HG03575 (cell line): ENCODE measurements at regions not wholly inside any gene's neighbourhood (a gene's known extent, or its start where the extent isn't known, plus 50 kb on each side); places are given as distances from the start of the nearest gene placed in this dataset.
"Not testable (repeated sequence)": the region's sequence is repeated elsewhere in the genome, so short reads cannot be mapped to it uniquely, and the experiment has no call there.

Source experiments
- ATAC-seq: cut with Tn5 transposase; IDR thresholded peaks from one replicate; pipeline ENCODE4 v1.9.1; 2021; ENCODE audit not compliant: unreplicated experiment, insufficient number of reproducible peaks, low FRiP score; ENCODE audit errors: extremely low read depth

- no peak for ATAC-seq
These were observed 71.2 kb upstream of the FSIP2 start for GRCh38 chr2:185667452-185667851.

DNA sequence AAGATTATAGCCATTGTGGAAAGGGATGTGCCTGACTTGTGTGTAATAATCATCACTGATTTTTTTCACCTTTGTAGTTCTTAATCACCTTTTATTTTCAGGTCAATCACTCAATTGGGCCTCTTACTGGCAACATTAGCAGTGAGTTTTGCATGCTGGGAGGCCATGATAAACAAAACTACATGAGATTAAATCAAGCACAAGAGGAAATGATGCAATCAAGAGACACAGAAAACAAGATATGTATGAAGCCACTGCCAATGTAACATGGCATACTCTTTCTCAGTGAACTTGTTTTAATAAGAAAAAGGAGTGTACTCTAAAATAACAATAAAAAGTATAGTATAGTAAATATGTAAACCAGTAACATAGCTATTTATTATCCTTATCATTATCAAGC, 69.9 kb upstream of the FSIP2 start:
- no peak for ATAC-seq

DNA sequence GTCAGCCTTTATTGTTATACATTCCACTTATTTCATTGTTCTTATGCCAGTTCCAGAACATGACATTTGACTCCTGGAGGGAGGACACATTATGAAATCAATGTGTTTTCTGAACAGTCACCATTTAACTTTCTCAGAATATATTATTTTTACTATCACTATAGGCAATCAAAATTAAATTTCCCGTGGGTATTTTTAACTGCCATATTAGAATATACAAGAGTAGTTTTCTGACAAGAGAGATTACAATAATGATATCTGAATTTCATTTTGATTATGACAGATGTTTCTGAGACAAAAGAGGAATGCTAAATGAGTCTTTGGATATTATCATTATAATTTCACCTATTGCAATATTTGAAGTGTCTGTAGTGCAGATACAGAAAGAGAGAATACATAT, 64.4 kb upstream of the FSIP2 start:
- no peak for ATAC-seq

DNA sequence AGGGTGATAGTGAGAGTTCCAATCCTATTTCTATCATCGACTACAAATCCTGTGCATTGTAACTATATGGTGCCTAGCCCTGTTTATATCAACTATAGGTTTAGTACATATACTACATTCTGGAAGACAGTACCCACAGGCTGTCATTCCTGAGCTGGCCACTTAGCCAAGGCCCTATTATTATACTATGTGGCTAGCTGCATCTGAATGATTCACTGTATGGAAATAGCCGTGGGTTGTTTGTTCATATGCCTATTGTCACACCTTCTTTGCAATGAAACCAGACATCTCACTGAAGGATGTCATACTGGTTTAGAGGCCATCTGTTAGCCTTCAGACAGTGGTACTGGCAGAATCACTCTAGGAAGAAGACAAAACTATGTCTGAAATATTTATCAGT, 62.3 kb upstream of the FSIP2 start:
- ATAC-seq: no peak

GRCh38 chr2:185687001-185687400, 51.6 kb upstream of the FSIP2 start:
- ATAC-seq: not testable (repeated sequence)

DNA sequence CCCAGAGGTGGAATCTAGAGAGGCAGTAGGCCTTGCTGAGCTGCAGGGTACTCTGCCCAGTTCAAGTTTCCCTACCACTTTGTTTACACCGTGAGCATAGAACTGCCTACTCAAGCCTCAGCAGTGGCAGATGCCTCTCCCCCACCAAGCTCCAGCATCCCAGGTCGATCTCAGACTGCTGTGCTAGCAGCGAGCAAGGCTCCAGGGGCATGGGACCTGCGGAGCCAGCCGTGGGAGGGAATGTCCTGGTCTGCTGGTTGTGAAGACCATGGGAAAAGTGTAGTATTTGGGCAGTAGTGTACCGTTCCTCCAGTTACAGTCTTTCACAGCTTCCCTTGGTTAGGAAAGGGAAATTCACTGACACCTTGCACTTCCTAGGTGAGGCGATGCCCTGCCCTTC, 50.6 kb upstream of the FSIP2 start:
- ATAC-seq: no peak
